Loucy (cell line): ENCODE measurements at regions not wholly inside any gene's neighbourhood (a gene's known extent, or its start where the extent isn't known, plus 50 kb on each side); places are given as distances from the start of the nearest gene placed in this dataset.

Experiments
- EZH2phosphoT487 ChIP-seq: fragments of 200-600 bp; IDR thresholded peaks from 2 replicates; pipeline ENCODE4 v1.6.1; 2018; ENCODE audit warnings: antibody characterized with exemption, mild to moderate bottlenecking, moderate library complexity, borderline replicate concordance
- TF ChIP-seq, protein P1 (sequence below): fragments of 200-600 bp; sonication (generic); conservative IDR thresholded peaks from 2 replicates; pipeline ENCODE4 v1.5.1; 2014; ENCODE audit warnings: mild to moderate bottlenecking, antibody characterized with exemption, low read length

DNA sequence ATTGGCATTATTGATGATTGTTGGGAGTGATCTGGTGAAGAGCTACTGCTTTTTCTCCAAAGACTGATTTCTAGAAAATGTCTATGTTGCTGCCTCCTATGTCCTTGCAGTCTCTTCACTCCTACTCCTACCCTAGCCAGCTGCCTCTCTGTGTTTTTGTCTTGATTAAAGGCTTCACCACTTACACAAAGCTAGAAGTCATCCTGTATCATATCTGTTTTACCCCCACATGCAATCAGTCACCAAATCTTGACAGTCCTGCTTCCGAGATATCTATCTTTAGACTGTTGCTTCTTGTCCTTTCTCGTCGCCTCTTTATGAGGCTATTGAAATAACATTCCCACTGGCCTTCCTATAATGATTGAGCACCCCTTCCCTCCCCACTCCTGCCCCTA is 84.5 kb upstream of the ITGA4 start:
- TF ChIP-seq, protein P1, sequence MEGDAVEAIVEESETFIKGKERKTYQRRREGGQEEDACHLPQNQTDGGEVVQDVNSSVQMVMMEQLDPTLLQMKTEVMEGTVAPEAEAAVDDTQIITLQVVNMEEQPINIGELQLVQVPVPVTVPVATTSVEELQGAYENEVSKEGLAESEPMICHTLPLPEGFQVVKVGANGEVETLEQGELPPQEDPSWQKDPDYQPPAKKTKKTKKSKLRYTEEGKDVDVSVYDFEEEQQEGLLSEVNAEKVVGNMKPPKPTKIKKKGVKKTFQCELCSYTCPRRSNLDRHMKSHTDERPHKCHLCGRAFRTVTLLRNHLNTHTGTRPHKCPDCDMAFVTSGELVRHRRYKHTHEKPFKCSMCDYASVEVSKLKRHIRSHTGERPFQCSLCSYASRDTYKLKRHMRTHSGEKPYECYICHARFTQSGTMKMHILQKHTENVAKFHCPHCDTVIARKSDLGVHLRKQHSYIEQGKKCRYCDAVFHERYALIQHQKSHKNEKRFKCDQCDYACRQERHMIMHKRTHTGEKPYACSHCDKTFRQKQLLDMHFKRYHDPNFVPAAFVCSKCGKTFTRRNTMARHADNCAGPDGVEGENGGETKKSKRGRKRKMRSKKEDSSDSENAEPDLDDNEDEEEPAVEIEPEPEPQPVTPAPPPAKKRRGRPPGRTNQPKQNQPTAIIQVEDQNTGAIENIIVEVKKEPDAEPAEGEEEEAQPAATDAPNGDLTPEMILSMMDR: no peak
- TF ChIP-seq EZH2phosphoT487: no peak
